Esophagus muscularis mucosa (tissue), 4 donors: ENCODE measurements at regions not wholly inside any gene's neighbourhood (a gene's known extent, or its start where the extent isn't known, plus 50 kb on each side); places are given as distances from the start of the nearest gene placed in this dataset.
A peak's percentile ranks its signal among the peaks of the same experiment; 100 is the strongest.

ENCODE experiments used
- DNase-seq: peaks from one replicate; pipeline ENCODE4 v3.0.0-alpha.2; 2017; ENCODE audit errors: extremely low spot score
- H3K27ac ChIP-seq, 4 donors: fragments of 200-600 bp; sonication (generic); replicated peaks in 1 of 4; 1 replicate in 3 of 4; 2 replicates in 1 of 4; pipeline ENCODE4 v1.5.1; 2016 to 2019; ENCODE audit warnings: mild to moderate bottlenecking in 1 of 4
- H3K27me3 ChIP-seq, 4 donors: fragments of 200-600 bp; sonication (generic); one replicate each; pipeline versions ENCODE4 v1.5.1 to v1.6.0; 2016 to 2019
- H3K36me3 ChIP-seq, 4 donors: fragments of 200-600 bp; sonication (generic); one replicate each; pipeline ENCODE4 v1.5.1; 2016 to 2019
- H3K4me1 ChIP-seq, 4 donors: fragments of 200-600 bp; sonication (generic); one replicate each; pipeline ENCODE4 v1.5.1; 2016 to 2019
- H3K4me3 ChIP-seq, 4 donors: fragments of 200-600 bp; sonication (generic); 1 replicate in 2 of 4; 2 replicates in 2 of 4; pipeline ENCODE4 v1.5.1; 2016 to 2019; ENCODE audit warnings: mild to moderate bottlenecking in 4 of 4, moderate library complexity in 1 of 4
- H3K9me3 ChIP-seq, 4 donors: fragments of 200-600 bp; sonication (generic); 1 replicate in 3 of 4; 2 replicates in 1 of 4; pipeline ENCODE4 v1.5.1; 2016 to 2019
- CTCF ChIP-seq, 3 experiments: fragments of 200-600 bp in 2 of 3; fragments of 450-650 bp in 1 of 3; sonication (generic) in 2 of 3; IDR thresholded peaks; one replicate each; pipeline ENCODE4 v1.5.1; 2017 to 2019; ENCODE audit warnings: antibody characterized with exemption in 3 of 3, mild to moderate bottlenecking in 2 of 3, moderate library complexity in 1 of 3
- EP300 ChIP-seq: sonication (generic); formaldehyde crosslinking; IDR thresholded peaks from one replicate; pipeline ENCODE4 v1.6.1; 2017; ENCODE audit warnings: antibody characterized with exemption
- POLR2A ChIP-seq: fragments of 450-650 bp; IDR thresholded peaks from one replicate; pipeline ENCODE4 v1.6.1; 2017; ENCODE audit warnings: antibody characterized with exemption, moderate library complexity, mild to moderate bottlenecking, low read depth
- POLR2AphosphoS5 ChIP-seq, 2 donors: sonication (generic); formaldehyde crosslinking; IDR thresholded peaks; one replicate each; pipeline ENCODE4 v1.6.1; 2017; ENCODE audit warnings: antibody characterized with exemption in 2 of 2
- whole genome bisulfite sequencing: methylation state at CpG from one replicate; pipeline ENCODE4 v1.1.5; 2018; 5-methylcytosine and 5-hydroxymethylcytosine counted together
- intact Hi-C: fragments of 100-400 bp; cut with DNase I; formaldehyde crosslinking; loops from one replicate; pipeline ENCODE4 v1.15.1; 2023

GRCh38 chr19:30163663-30164062, 208.5 kb upstream of the ZNF536 start:
- WGBS: 68% methylated on average over 6 of the region's 7 CpGs
- DNase-seq: peak; percentile 77
- H3K4me3 ChIP-seq: no peak overlapping the region
- no peak for TF ChIP-seq POLR2A
- no peak overlapping the region for H3K27ac ChIP-seq
- peaks cover 0 to 7% (median 0%) of the 10 kb centered on the region in 4 donors for H3K27me3 ChIP-seq
- peaks cover 0 to 4% (median 0%) of the 10 kb centered on the region in 4 donors for H3K9me3 ChIP-seq
- no peaks in the 10 kb centered on the region for H3K36me3 ChIP-seq
- H3K4me1 ChIP-seq: no peaks in the 10 kb centered on the region
- intact Hi-C loops: no loop called here

GRCh38 chr19:30165228-30165813, 206.9 kb upstream of the ZNF536 start:
- WGBS: 86% methylated on average over 8 of the region's 10 CpGs

GRCh38 chr19:30167206-30167868, 204.8 kb upstream of the ZNF536 start:
- Histone ChIP-seq H3K9me3 (no peaks in the 10 kb centered on the region), H3K27me3 (peaks cover 0 to 35% (median 0%) of the 10 kb centered on the region in 4 donors), H3K27ac (no peak overlapping the region), H3K36me3 (no peaks in the 10 kb centered on the region), H3K4me3 (no peak overlapping the region), H3K4me1 (no peaks in the 10 kb centered on the region)
- intact Hi-C loops: no loop called here
- peak; percentile 88 for DNase-seq
- no peak for TF ChIP-seq EP300
- TF ChIP-seq CTCF (IDR thresholded peaks at IDR 0.05): no peak
- no peak for TF ChIP-seq POLR2AphosphoS5 (IDR thresholded peaks at IDR 0.05)
- TF ChIP-seq POLR2A: no peak
- WGBS: 96% methylated on average over 10 of the region's 14 CpGs

More at GRCh38 chr19:30165228-30165813, 206.9 kb upstream of the ZNF536 start:
- peak; percentile 53 for DNase-seq
- TF ChIP-seq CTCF (IDR thresholded peaks at IDR 0.05) (no peak), POLR2AphosphoS5 (IDR thresholded peaks at IDR 0.05) (no peak), EP300 (no peak), POLR2A (no peak)
- H3K4me3 ChIP-seq: no peak overlapping the region
- no peaks in the 10 kb centered on the region for H3K36me3 ChIP-seq
- intact Hi-C loops: no loop called here
- H3K27ac ChIP-seq: no peak overlapping the region
- no peaks in the 10 kb centered on the region for H3K4me1 ChIP-seq
- H3K27me3 ChIP-seq: peaks cover 0 to 20% (median 0%) of the 10 kb centered on the region in 4 donors
- H3K9me3 ChIP-seq: no peaks in the 10 kb centered on the region

- no peak for TF ChIP-seq POLR2A
- peak; percentile 84 for DNase-seq
- intact Hi-C loops: no loop called here
- Histone ChIP-seq H3K9me3 (no peaks in the 10 kb centered on the region), H3K36me3 (no peaks in the 10 kb centered on the region), H3K4me1 (no peaks in the 10 kb centered on the region), H3K27ac (no peak overlapping the region), H3K4me3 (no peak overlapping the region), H3K27me3 (peaks cover 0 to 37% (median 0%) of the 10 kb centered on the region in 4 donors)
- WGBS: 86% methylated on average over 13 of the region's 13 CpGs
Measured at GRCh38 chr19:30167976-30168635, 204.1 kb upstream of the ZNF536 start.

DNA sequence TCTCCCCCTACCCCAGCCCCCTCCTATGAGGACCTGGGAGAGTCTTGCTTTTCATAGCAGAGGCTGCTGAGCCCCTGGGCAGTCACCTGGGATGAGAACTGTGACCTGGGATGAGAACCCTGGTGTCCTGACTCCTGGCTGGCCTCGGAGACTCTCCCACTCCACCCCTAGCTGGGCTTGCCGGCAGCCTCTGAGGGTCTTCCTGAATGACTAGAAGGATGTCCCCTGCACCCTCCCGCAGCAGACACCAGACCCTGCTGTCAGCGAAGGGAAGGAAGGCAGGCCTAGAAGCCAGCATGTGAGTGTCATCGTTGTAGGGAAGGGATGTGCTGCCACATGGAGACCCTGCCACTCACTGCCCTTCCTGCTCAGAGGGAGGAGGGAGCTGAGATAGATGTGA, 203.4 kb upstream of the ZNF536 start:
- intact Hi-C loops: no loop called here
- Histone ChIP-seq H3K4me1 (no peaks in the 10 kb centered on the region), H3K27me3 (peaks cover 0 to 34% (median 0%) of the 10 kb centered on the region in 4 donors), H3K27ac (no peak overlapping the region), H3K36me3 (no peaks in the 10 kb centered on the region), H3K9me3 (no peaks in the 10 kb centered on the region), H3K4me3 (no peak overlapping the region)
- peak; percentile 80 for DNase-seq
- 95% methylated on average over 3 of the region's 5 CpGs for whole genome bisulfite sequencing
- no peak for TF ChIP-seq EP300
- no peak for TF ChIP-seq POLR2A
- TF ChIP-seq CTCF (IDR thresholded peaks at IDR 0.05): no peak
- no peak for TF ChIP-seq POLR2AphosphoS5 (IDR thresholded peaks at IDR 0.05)
